DOHH2 (cell line): ENCODE measurements at regions not wholly inside any gene's neighbourhood (a gene's known extent, or its start where the extent isn't known, plus 50 kb on each side); places are given as distances from the start of the nearest gene placed in this dataset.

Experiments used
- H3F3A ChIP-seq: fragments of 200-600 bp; sonication (generic), shearing (Covaris generic); 2 replicates; pipeline ENCODE4 v1.6.0; 2016; ENCODE audit warnings: antibody characterized with exemption, mild to moderate bottlenecking; ENCODE audit not compliant: control insufficient read depth, insufficient read depth
- H3K27ac ChIP-seq: fragments of 200-600 bp; sonication (generic); 2 replicates; pipeline ENCODE4 v1.5.1; 2014; ENCODE audit warnings: low read depth, mild to moderate bottlenecking, low read length, moderate library complexity
- H3K27me3 ChIP-seq: fragments of 200-600 bp; sonication (generic); 2 replicates; pipeline ENCODE4 v1.6.1; 2014; ENCODE audit warnings: mild to moderate bottlenecking, low read length, mixed read lengths; ENCODE audit not compliant: control insufficient read depth
- H3K36me3 ChIP-seq: fragments of 200-600 bp; sonication (generic); 2 replicates; pipeline ENCODE4 v1.6.1; 2014; ENCODE audit warnings: mild to moderate bottlenecking, low read length, moderate library complexity, mixed read lengths; ENCODE audit not compliant: control insufficient read depth
- H3K4me1 ChIP-seq: fragments of 200-600 bp; sonication (generic); 2 replicates; pipeline ENCODE4 v1.6.1; 2014; ENCODE audit warnings: mild to moderate bottlenecking, low read length, mixed read lengths; ENCODE audit not compliant: control insufficient read depth
- H3K4me2 ChIP-seq: fragments of 200-600 bp; sonication (generic); 2 replicates; pipeline ENCODE4 v1.6.0; 2014; ENCODE audit warnings: mild to moderate bottlenecking, low read length, moderate library complexity
- H3K4me3 ChIP-seq: fragments of 200-600 bp; sonication (generic); 2 replicates; pipeline ENCODE4 v1.5.1; 2014; ENCODE audit warnings: mild to moderate bottlenecking, low read length, mixed read lengths
- H3K79me2 ChIP-seq: fragments of 200-600 bp; sonication (generic); 2 replicates; pipeline ENCODE4 v1.6.1; 2014; ENCODE audit warnings: mild to moderate bottlenecking, low read length, mixed read lengths; ENCODE audit not compliant: control insufficient read depth
- H3K9me2 ChIP-seq: fragments of 200-600 bp; sonication (generic); replicated peaks from 2 replicates; pipeline ENCODE4 v1.6.1; 2014; ENCODE audit warnings: mild to moderate bottlenecking, low read length, mixed read lengths; ENCODE audit not compliant: control insufficient read depth
- H3K9me3 ChIP-seq: fragments of 200-600 bp; sonication (generic); 2 replicates; pipeline ENCODE4 v1.6.1; 2014; ENCODE audit warnings: antibody characterized with exemption, low read length, mixed read lengths; ENCODE audit not compliant: control insufficient read depth, insufficient read depth
- H4K20me1 ChIP-seq: fragments of 200-600 bp; sonication (generic); 2 replicates; pipeline ENCODE4 v1.6.0; 2014; ENCODE audit warnings: low read depth, mild to moderate bottlenecking, antibody characterized with exemption, low read length, moderate library complexity; ENCODE audit not compliant: control insufficient read depth, insufficient read depth
- EZH2phosphoT487 ChIP-seq: fragments of 200-600 bp; sonication (generic); IDR thresholded peaks from 2 replicates; pipeline ENCODE4 v1.6.1; 2017; ENCODE audit warnings: borderline replicate concordance, mild to moderate bottlenecking, antibody characterized with exemption, low read length, moderate library complexity, mixed read lengths
- TF ChIP-seq, protein P1 (sequence below): fragments of 200-600 bp; sonication (generic); IDR thresholded peaks from one replicate; pipeline ENCODE4 v1.5.1; 2014; ENCODE audit warnings: antibody characterized with exemption, mild to moderate bottlenecking, low read depth, low read length; ENCODE audit not compliant: poor library complexity, severe bottlenecking

- no peaks in the 10 kb centered on the region for H4K20me1 ChIP-seq
- H3K4me1 ChIP-seq = no peaks in the 10 kb centered on the region
- H3K9me3 ChIP-seq = peaks cover 3% of the 10 kb centered on the region; the same call in 1 of the 2 replicates
- H3K79me2 ChIP-seq = no peaks in the 10 kb centered on the region
- no peak overlapping the region for H3K27ac ChIP-seq
- no peaks in the 10 kb centered on the region for H3K36me3 ChIP-seq
- H3F3A ChIP-seq = no peaks in the 10 kb centered on the region
- H3K4me3 ChIP-seq = no peak overlapping the region
- TF ChIP-seq EZH2phosphoT487 = no peak
- TF ChIP-seq, protein P1, sequence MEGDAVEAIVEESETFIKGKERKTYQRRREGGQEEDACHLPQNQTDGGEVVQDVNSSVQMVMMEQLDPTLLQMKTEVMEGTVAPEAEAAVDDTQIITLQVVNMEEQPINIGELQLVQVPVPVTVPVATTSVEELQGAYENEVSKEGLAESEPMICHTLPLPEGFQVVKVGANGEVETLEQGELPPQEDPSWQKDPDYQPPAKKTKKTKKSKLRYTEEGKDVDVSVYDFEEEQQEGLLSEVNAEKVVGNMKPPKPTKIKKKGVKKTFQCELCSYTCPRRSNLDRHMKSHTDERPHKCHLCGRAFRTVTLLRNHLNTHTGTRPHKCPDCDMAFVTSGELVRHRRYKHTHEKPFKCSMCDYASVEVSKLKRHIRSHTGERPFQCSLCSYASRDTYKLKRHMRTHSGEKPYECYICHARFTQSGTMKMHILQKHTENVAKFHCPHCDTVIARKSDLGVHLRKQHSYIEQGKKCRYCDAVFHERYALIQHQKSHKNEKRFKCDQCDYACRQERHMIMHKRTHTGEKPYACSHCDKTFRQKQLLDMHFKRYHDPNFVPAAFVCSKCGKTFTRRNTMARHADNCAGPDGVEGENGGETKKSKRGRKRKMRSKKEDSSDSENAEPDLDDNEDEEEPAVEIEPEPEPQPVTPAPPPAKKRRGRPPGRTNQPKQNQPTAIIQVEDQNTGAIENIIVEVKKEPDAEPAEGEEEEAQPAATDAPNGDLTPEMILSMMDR = no peak
- no peaks in the 10 kb centered on the region for H3K9me2 ChIP-seq
- no peaks in the 10 kb centered on the region for H3K27me3 ChIP-seq
- no peak overlapping the region for H3K4me2 ChIP-seq
Observed at GRCh38 chr3:77871436-77871835, 831.5 kb downstream of the ROBO2 start.

DNA sequence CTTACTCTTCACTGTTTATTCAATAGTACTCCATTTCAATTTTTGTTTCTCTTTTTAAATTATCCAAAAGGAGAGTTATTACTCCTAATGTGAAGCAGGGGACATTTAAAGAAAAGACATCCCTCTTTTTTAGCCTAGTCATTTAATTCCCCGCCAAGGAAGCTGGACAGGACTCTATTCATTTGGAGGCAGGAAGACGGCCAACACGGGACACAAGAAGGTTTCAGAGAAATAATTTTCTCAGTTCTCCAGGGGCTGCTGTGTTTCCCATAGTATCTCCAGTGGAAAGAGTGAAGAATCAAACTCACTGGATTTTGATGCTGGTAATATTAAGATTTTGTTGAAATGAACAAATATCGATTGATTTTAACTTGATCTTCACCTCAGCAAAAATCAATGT lies 833.7 kb downstream of the ROBO2 start:
- H3F3A ChIP-seq = no peaks in the 10 kb centered on the region
- H3K4me1 ChIP-seq = no peaks in the 10 kb centered on the region
- no peak overlapping the region for H3K4me3 ChIP-seq
- no peaks in the 10 kb centered on the region for H4K20me1 ChIP-seq
- H3K27me3 ChIP-seq = no peaks in the 10 kb centered on the region
- H3K4me2 ChIP-seq = no peak overlapping the region
- H3K9me2 ChIP-seq = no peaks in the 10 kb centered on the region
- no peak overlapping the region for H3K27ac ChIP-seq
- H3K79me2 ChIP-seq = no peaks in the 10 kb centered on the region
- no peaks in the 10 kb centered on the region for H3K36me3 ChIP-seq
- TF ChIP-seq, protein P1 = no peak
- TF ChIP-seq EZH2phosphoT487 = no peak
- no peaks in the 10 kb centered on the region; the same call in 1 of the 2 replicates for H3K9me3 ChIP-seq

DNA sequence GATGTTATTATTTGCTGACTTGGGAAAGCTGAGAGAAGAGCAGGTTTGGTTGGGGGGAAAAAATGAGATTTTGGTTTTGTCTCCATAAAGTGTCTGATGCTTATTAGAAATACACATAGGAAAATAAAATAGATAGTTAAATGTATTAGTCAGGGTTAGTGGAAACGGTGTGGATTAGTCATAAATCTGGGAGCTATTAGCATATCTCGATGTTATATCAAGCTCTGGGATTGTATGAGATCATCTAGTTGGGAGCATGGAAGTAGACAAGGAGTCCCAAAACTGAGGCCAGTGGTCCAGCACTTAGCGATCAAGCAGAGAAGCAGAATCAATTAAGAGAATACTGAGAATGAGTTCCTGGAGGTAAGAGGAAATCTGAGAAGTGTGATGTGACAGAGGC lies 845.5 kb downstream of the ROBO2 start:
- Histone ChIP-seq H3K4me3 (no peak overlapping the region), H3K4me1 (no peaks in the 10 kb centered on the region), H3K36me3 (no peaks in the 10 kb centered on the region), H4K20me1 (no peaks in the 10 kb centered on the region), H3K4me2 (no peak overlapping the region), H3K9me3 (0 out of 2 replicates have a peak, but pooled peaks cover 4% of the 10 kb centered on the region), H3K9me2 (no peaks in the 10 kb centered on the region), H3K27ac (no peak overlapping the region), H3F3A (no peaks in the 10 kb centered on the region), H3K79me2 (no peaks in the 10 kb centered on the region), H3K27me3 (no peaks in the 10 kb centered on the region)
- TF ChIP-seq, protein P1 = no peak
- TF ChIP-seq EZH2phosphoT487 = no peak
